HL-60 (cell line): ENCODE measurements at regions not wholly inside any gene's neighbourhood (a gene's known extent, or its start where the extent isn't known, plus 50 kb on each side); places are given as distances from the start of the nearest gene placed in this dataset.

Experiments used
- DNase-seq, 2 experiments: peaks; one replicate each; pipeline ENCODE4 v3.0.0-alpha.2; 2010 to 2020; ENCODE audit warnings: low read depth in 1 of 2, low spot score in 1 of 2
- H3K27ac ChIP-seq: fragments of 250-450 bp; sonication (Bioruptor Pico); replicated peaks from 2 replicates; pipeline ENCODE4 v1.5.1; 2020; ENCODE audit warnings: mild to moderate bottlenecking, moderate library complexity
- H3K27me3 ChIP-seq: fragments of 250-450 bp; sonication (Bioruptor Pico); 2 replicates; pipeline ENCODE4 v1.5.1; 2021; ENCODE audit warnings: mild to moderate bottlenecking, moderate library complexity; ENCODE audit not compliant: insufficient read depth, poor library complexity, severe bottlenecking
- H3K4me3 ChIP-seq: replicated peaks from 2 replicates; pipeline ENCODE4 v1.5.1; 2011; ENCODE audit warnings: mild to moderate bottlenecking, control low read depth, low read length; ENCODE audit not compliant: insufficient read depth
- GABPA ChIP-seq: IDR thresholded peaks from 2 replicates; pipeline ENCODE4 v1.6.1; 2012; ENCODE audit warnings: low read depth
- POLR2AphosphoS5 ChIP-seq: IDR thresholded peaks from 2 replicates; pipeline ENCODE4 v1.6.1; 2012; ENCODE audit warnings: low read depth
- REST ChIP-seq: IDR thresholded peaks from 2 replicates; pipeline ENCODE4 v1.6.1; 2012; ENCODE audit warnings: low read depth; ENCODE audit not compliant: insufficient replicate concordance
- SPI1 ChIP-seq: IDR thresholded peaks from 2 replicates; pipeline ENCODE4 v1.6.1; 2012; ENCODE audit warnings: low read depth, mild to moderate bottlenecking, borderline replicate concordance
- TF ChIP-seq, protein P1 (sequence below): IDR thresholded peaks from one replicate; pipeline ENCODE4 v1.5.1; 2011; ENCODE audit warnings: low read length, control low read depth, inconsistent platforms; ENCODE audit not compliant: insufficient read depth

DNA sequence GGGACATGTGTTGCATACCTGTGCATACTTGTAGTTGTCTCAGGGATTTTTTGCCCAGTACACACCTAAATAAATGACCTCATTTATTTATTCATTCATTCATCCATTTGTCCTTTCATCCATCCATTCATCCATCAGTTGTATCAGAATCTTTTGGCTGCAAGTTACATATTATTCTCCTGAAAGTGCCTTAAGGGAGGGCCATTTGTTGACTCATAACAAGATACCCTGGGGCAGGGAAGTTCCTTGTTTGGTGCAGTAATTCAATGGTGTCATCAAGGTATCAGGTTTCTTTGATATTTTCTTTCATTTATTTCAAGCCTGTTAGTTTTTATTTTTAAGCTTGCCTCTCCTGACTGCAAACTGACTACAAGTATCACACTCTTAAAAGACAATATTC, 597.9 kb upstream of the TLE4 start:
- Histone ChIP-seq H3K27ac (no peak overlapping the region), H3K27me3 (no peaks in the 10 kb centered on the region)
- DNase-seq, result no peak

DNA sequence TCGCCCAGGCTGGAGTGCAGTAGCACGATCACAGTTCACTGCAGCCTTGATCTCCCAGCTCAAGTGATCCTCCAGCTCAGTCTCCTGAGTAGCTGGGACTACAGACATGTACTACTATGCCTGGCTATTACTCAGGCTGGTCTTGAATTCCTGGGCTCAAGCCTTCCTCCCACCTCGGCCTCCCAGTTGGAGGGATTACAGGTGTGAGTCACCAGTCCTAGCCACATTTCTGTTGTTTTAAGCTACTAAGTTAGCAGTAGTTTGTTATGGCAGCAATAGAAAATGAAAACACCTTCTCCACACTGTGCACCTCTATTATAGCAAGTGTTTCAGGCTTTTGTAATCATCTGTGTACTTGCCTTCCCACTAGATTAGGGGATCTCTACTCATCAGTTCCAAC, 588.9 kb upstream of the TLE4 start:
- Histone ChIP-seq H3K4me3 (no peak overlapping the region), H3K27ac (no peak overlapping the region), H3K27me3 (no peaks in the 10 kb centered on the region)
- TF ChIP-seq REST (no peak), POLR2AphosphoS5 (no peak), SPI1 (no peak), GABPA (no peak)
- TF ChIP-seq, protein P1, sequence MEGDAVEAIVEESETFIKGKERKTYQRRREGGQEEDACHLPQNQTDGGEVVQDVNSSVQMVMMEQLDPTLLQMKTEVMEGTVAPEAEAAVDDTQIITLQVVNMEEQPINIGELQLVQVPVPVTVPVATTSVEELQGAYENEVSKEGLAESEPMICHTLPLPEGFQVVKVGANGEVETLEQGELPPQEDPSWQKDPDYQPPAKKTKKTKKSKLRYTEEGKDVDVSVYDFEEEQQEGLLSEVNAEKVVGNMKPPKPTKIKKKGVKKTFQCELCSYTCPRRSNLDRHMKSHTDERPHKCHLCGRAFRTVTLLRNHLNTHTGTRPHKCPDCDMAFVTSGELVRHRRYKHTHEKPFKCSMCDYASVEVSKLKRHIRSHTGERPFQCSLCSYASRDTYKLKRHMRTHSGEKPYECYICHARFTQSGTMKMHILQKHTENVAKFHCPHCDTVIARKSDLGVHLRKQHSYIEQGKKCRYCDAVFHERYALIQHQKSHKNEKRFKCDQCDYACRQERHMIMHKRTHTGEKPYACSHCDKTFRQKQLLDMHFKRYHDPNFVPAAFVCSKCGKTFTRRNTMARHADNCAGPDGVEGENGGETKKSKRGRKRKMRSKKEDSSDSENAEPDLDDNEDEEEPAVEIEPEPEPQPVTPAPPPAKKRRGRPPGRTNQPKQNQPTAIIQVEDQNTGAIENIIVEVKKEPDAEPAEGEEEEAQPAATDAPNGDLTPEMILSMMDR, result no peak
- DNase-seq, result no peak

More for the DNA sequence above, 597.9 kb upstream of the TLE4 start:
- H3K4me3 ChIP-seq, result no peak overlapping the region
- TF ChIP-seq, protein P1, result no peak
- TF ChIP-seq POLR2AphosphoS5, result no peak
- no peak for TF ChIP-seq GABPA
- no peak for TF ChIP-seq SPI1

GRCh38 chr9:78985084-78985738, 586.6 kb upstream of the TLE4 start:
- TF ChIP-seq POLR2AphosphoS5, result no peak
- TF ChIP-seq, protein P1, result no peak
- TF ChIP-seq GABPA, result no peak
- no peak for TF ChIP-seq SPI1
- TF ChIP-seq REST, result no peak
- H3K4me3 ChIP-seq, result no peak overlapping the region
- H3K27ac ChIP-seq, result no peak overlapping the region
- H3K27me3 ChIP-seq, result no peaks in the 10 kb centered on the region
- no peak for DNase-seq

- DNase-seq, result no peak
- Histone ChIP-seq H3K4me3 (no peak overlapping the region), H3K27ac (no peak overlapping the region), H3K27me3 (no peaks in the 10 kb centered on the region)
- no peak for TF ChIP-seq GABPA
- TF ChIP-seq, protein P1, result no peak
- no peak for TF ChIP-seq SPI1
- TF ChIP-seq POLR2AphosphoS5, result no peak
- TF ChIP-seq REST, result no peak
These were observed 585.3 kb upstream of the TLE4 start for GRCh38 chr9:78986446-78986845.
